GM23248 (cell line): ENCODE measurements at regions not wholly inside any gene's neighbourhood (a gene's known extent, or its start where the extent isn't known, plus 50 kb on each side); places are given as distances from the start of the nearest gene placed in this dataset.

Source experiments
- EZH2 ChIP-seq: fragments of 200-600 bp; sonication (generic); IDR thresholded peaks from 2 replicates; pipeline ENCODE4 v1.6.1; 2018; ENCODE audit warnings: antibody characterized with exemption, mild to moderate bottlenecking; ENCODE audit not compliant: insufficient read depth, poor library complexity, severe bottlenecking
- EZH2phosphoT487 ChIP-seq: fragments of 200-600 bp; sonication (generic); IDR thresholded peaks from 2 replicates; pipeline ENCODE4 v1.6.1; 2018; ENCODE audit warnings: antibody characterized with exemption, moderate library complexity, mild to moderate bottlenecking, low read depth; ENCODE audit not compliant: insufficient read depth

DNA sequence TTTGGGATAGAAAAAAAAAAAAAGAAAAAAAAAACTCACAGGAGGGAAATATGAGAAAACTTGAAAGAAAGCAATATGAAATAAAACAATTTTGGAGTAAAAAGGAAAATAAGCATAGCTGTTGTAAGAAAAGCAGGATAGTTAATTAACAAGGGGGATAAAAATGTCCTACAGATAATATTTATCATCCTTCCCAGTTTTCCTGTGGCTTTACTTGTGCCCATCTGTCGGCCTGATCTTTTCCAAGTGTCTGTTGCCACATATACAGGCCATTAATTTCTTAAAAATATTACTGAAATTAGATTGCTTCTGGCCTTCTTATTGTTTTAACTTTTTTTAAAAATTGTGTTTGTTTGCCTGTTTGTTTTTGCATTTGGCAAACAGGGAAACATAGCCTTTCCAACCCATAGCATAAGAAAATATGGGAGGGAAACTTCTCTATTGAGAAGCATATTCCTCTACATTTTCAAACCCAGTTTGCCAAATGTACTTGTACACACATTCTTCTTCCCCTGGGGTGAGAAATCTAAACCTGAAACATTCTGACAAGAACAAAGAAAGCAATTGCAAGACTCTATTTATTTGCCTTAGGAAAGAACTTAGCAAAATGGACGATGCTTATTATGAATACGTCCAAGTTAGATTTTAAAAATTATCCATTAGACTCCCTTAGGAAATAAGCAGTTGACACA, 272.3 kb downstream of the CDH20 start:
- TF ChIP-seq EZH2phosphoT487 (no peak), EZH2 (no peak)
